Activated B cell treated with CpG ODN at 0.5 μM for 24 hours (primary cell): ENCODE measurements at regions not wholly inside any gene's neighbourhood (a gene's known extent, or its start where the extent isn't known, plus 50 kb on each side); places are given as distances from the start of the nearest gene placed in this dataset.
"Not testable (repeated sequence)": the region's sequence is repeated elsewhere in the genome, so short reads cannot be mapped to it uniquely, and the experiment has no call there.

Experiments used
- ATAC-seq: fragments of 200-7000 bp; cut with Tn5 transposase; one replicate; pipeline ENCODE4 v1.10.0; 2021; ENCODE audit warnings: low read depth, mild to moderate bottlenecking, moderate library complexity
- CTCF ChIA-PET: fragments of 350-600 bp; sonication (Branson Sonifier 250); formaldehyde crosslinking; loops from one replicate; lab custom pipeline; 2021; ENCODE audit warnings: antibody characterized with exemption; lab: Charles Lee
- POLR2A ChIA-PET: fragments of 350-600 bp; sonication (Branson Sonifier 250); formaldehyde crosslinking; loops from one replicate; lab custom pipeline; 2021; ENCODE audit warnings: antibody characterized with exemption; lab: Charles Lee
- DNase-seq: peaks from one replicate; pipeline ENCODE4 v3.0.0; 2022
- H3K27ac Mint-ChIP-seq: one replicate; pipeline ENCODE4 v1.8.0; 2020; ENCODE audit warnings: mixed read lengths
- H3K27me3 Mint-ChIP-seq: one replicate; pipeline ENCODE4 v1.8.0; 2021; ENCODE audit warnings: mixed read lengths
- H3K36me3 Mint-ChIP-seq: one replicate; pipeline ENCODE4 v1.8.0; 2021; ENCODE audit warnings: low read depth, mixed read lengths
- H3K4me1 Mint-ChIP-seq: one replicate; pipeline ENCODE4 v1.8.0; 2021; ENCODE audit warnings: mixed read lengths
- H3K4me3 Mint-ChIP-seq: one replicate; pipeline ENCODE4 v1.8.0; 2020; ENCODE audit warnings: mild to moderate bottlenecking, mixed read lengths
- H3K9me3 Mint-ChIP-seq: one replicate; pipeline ENCODE4 v1.8.0; 2020; ENCODE audit warnings: mixed read lengths
- CTCF ChIP-seq: fragments of 200-600 bp; IDR thresholded peaks from one replicate; pipeline ENCODE4 v1.8.0; 2022; ENCODE audit warnings: antibody characterized with exemption, mild to moderate bottlenecking
- intact Hi-C: fragments of 100-400 bp; cut with micrococcal nuclease; formaldehyde crosslinking; loops from one replicate; pipeline ENCODE4 v1.15.1; 2024

DNA sequence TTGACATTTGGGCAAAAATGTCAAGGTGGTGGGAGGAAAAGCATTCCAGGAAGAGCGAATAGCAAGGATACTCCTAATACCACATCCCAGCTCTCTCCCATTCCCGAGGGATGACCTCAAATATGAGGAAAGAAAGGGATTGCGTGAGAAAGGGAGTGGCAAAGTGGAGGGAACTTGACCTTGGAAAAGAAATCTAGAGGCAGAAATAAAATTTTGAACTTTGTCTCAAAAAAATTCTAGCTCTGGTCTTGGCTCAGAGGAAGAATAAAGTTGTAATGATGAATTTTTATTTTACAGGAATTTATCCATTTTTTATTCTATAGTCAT lies 127.8 kb downstream of the TBX19 start:
- ChIA-PET CTCF (no interaction called here), POLR2A (no interaction called here)
- intact Hi-C loops = no loop called here
- Mint-ChIP-seq H3K9me3 (peaks cover 6% of the 10 kb centered on the region), H3K4me3 (no peak overlapping the region), H3K4me1 (peaks cover 10% of the 10 kb centered on the region), H3K27ac (no peak overlapping the region), H3K36me3 (no peaks in the 10 kb centered on the region), H3K27me3 (no peaks in the 10 kb centered on the region)
- DNase-seq (no peak), ATAC-seq (no peak)
- TF ChIP-seq CTCF = no peak

- ChIA-PET CTCF (no interaction called here), POLR2A (no interaction called here)
- ATAC-seq = no peak
- Mint-ChIP-seq H3K4me3 (no peak overlapping the region), H3K27ac (no peak overlapping the region), H3K9me3 (peaks cover 6% of the 10 kb centered on the region), H3K4me1 (peaks cover 10% of the 10 kb centered on the region), H3K27me3 (no peaks in the 10 kb centered on the region), H3K36me3 (no peaks in the 10 kb centered on the region)
- no peak for TF ChIP-seq CTCF
- no peak for DNase-seq
- intact Hi-C loops = no loop called here
Observed at GRCh38 chr1:168407832-168408538, 127.3 kb downstream of the TBX19 start.

DNA sequence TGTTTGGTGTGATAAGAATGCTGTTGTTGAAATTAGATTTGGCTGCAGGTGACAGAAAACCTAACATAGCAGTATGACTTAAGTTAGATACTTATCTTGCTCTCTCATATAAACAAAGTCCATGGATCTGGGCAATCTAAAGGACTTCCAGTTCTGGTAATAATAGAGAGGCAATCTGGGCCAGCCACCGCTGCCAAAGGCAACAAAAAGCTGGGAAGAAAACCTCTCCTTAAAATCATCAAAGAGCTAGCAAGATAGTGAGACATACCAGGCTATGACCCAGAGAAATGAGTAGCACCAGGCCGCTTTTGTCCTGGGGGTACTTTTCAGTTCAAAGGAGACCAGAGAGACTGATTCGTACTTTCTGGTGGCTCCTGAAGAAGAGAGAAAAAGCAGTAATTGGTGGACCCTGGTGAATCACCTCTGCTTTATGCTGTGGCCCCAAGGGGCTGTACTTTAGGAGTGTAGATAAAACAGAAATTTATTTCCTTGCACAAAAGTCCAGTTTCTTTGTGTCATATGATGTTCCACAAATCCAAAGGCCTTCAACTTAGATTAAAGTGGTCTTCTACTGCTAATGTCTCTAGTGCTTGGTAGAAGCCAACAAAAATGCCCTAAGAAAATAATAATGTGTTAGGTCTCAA lies 125.4 kb downstream of the TBX19 start:
- no peak for ATAC-seq
- Mint-ChIP-seq H3K36me3 (no peaks in the 10 kb centered on the region), H3K4me1 (peaks cover 10% of the 10 kb centered on the region), H3K4me3 (no peak overlapping the region), H3K27me3 (peaks cover under 1% of the 10 kb centered on the region), H3K9me3 (peaks cover 6% of the 10 kb centered on the region), H3K27ac (no peak overlapping the region)
- intact Hi-C loops = no loop called here
- POLR2A ChIA-PET = no interaction called here
- CTCF ChIA-PET = no interaction called here
- no peak for DNase-seq
- TF ChIP-seq CTCF = no peak

- peaks cover 11% of the 10 kb centered on the region for H3K27me3 Mint-ChIP-seq
- ATAC-seq = no peak
Observed at GRCh38 chr1:168403140-168403539, 122.5 kb downstream of the TBX19 start.

DNA sequence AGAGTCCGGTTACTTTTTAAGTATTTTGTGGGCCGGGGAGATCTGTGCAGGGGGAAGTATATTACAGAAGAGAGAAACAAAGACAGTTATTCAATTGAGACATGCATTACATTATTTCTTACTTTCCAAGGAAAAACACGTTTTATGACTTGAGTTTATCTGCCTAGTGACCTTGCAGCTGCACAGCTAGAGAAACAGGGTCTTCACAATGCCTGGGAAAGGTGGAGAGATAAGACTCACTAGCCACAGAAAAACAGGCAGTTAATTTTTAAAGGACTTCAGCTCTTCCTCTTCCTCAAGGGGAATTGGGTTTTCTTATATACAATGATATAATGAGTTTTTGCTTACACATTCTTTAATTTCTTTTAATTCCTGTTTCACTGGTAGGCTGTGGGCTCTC lies 121.8 kb downstream of the TBX19 start:
- H3K27ac Mint-ChIP-seq, intact Hi-C loops, H3K4me3 Mint-ChIP-seq, H3K36me3 Mint-ChIP-seq, POLR2A ChIA-PET, H3K4me1 Mint-ChIP-seq, ATAC-seq, DNase-seq, CTCF ChIA-PET, H3K9me3 Mint-ChIP-seq: not testable (repeated sequence)
- peaks cover 11% of the 10 kb centered on the region for H3K27me3 Mint-ChIP-seq

More at GRCh38 chr1:168403140-168403539, 122.5 kb downstream of the TBX19 start:
- no peak for DNase-seq
- intact Hi-C loops = no loop called here
- no peaks in the 10 kb centered on the region for H3K36me3 Mint-ChIP-seq
- peaks cover 8% of the 10 kb centered on the region for H3K4me1 Mint-ChIP-seq
- H3K4me3 Mint-ChIP-seq = no peak overlapping the region
- POLR2A ChIA-PET = no interaction called here
- TF ChIP-seq CTCF = no peak
- CTCF ChIA-PET = no interaction called here
- H3K27ac Mint-ChIP-seq = no peak overlapping the region
- peaks cover 6% of the 10 kb centered on the region for H3K9me3 Mint-ChIP-seq
